ELR (cell line): ENCODE measurements at regions not wholly inside any gene's neighbourhood (a gene's known extent, or its start where the extent isn't known, plus 50 kb on each side); places are given as distances from the start of the nearest gene placed in this dataset.

Experiments
- DNase-seq: peaks from one replicate; pipeline ENCODE4 v3.0.0-alpha.2; 2015; ENCODE audit warnings: low read depth

DNA sequence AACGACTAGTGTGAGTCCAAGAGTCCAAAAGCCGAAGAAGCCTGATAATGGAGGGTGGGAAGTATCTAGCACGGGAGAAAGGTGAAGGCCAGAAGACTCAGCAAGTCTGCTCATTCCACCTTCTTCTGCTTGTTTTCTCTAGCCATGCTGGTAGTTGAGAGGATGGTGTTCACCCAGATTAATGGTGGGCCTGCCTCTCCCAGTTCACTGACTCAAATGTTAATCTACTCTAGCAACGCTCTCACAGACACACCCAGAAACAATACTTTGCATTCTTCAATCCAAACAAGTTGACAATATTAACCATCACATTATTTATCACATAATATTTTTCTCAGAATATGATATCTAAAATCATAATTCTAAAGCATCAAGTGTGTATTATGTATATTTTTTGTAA lies 1055.1 kb upstream of the PCDH10 start:
- DNase-seq: no peak

DNA sequence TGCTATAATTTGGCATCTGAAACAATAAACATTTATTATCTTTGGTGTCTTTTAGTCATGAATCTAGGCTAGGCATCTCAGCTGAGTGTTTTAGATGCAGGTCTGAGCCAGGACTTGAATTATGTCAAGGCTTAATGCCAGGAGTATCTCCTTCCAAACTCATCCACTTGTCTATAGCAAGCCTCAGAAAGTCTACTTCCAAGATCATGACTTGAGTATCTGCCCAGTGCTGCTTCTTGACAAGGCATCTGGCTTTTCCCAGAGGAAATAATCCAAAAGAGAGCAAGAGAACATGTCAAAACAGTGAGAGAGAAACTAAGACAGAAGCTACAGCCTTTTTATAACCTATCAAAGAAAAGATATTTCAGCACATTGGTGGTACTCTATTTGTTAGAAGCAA lies 1052.1 kb upstream of the PCDH10 start:
- DNase-seq: no peak

DNA sequence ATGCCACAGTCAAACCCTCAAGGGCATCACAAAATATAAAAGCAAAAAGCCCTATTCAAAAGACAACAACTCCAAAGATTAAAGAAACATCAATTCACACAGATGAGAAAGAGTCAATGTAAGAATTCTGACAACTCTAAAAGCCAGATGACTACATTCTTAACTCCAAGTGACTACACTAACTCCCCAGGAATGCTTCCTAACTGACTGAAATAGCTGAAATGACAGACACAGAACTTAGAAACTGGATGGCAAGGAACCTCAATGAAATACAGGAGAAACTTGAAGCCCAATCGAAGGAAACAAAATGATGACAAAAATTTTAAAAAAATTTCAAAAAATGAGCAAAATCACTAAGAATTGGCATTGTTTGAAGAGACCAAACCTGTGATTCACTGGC lies 1047.6 kb upstream of the PCDH10 start:
- DNase-seq: peak; percentile 58

DNA sequence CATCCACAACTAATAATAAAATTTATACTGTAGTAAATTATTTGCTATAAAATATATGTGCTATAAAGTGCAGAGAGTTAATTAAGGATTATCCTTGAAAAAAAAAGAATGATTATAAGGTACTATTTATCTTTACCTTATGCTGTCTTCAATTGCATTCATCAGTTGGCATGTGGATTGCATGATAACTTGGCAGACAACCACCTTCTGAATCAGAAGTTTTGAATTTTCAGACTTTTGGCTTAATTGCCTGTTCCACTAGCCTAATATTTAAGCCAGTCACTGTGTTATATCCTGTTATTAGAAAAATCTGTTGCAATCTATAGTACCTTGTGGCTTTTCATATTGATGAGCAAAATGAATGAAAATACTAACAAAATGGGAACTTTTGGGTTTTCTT lies 1040.3 kb upstream of the PCDH10 start:
- DNase-seq: peak; percentile 50

DNA sequence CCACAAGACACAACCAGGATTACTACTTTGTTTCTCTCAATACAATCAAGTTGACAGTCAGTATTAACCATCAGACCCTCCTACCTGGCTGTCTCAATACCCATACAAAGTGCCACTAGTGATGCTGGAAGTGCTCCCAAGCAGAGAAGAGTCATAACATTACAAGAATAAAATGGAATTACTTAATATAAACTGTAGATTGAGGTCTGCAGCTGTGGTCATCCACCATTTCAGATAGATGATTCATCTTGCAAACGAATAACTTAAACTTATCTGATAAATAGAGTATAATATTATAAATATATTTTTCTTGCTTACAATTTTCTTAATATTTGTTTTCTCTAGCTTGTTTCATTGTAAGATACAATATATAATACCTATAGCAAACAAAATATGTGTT lies 1034.2 kb upstream of the PCDH10 start:
- DNase-seq: peak; percentile 25

DNA sequence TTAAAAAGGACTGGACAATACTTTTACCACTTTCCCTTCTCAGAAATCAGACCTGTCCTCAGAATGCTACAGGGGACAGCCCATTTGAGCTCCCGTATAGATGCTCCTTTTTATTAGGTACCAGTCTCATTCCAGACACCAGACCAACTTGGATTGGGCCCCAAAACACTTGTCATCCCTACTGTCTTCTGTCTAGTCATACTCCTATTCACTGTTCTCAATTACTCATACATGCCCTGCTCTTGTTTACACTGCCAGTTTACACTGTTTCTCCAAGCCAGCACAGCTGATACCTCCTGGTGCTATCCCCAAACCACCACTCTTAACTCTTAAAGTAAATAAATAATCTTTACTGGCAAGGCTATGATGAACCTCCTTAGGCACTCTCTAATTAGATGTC lies 1026.4 kb upstream of the PCDH10 start:
- peak; percentile 19 for DNase-seq

DNA sequence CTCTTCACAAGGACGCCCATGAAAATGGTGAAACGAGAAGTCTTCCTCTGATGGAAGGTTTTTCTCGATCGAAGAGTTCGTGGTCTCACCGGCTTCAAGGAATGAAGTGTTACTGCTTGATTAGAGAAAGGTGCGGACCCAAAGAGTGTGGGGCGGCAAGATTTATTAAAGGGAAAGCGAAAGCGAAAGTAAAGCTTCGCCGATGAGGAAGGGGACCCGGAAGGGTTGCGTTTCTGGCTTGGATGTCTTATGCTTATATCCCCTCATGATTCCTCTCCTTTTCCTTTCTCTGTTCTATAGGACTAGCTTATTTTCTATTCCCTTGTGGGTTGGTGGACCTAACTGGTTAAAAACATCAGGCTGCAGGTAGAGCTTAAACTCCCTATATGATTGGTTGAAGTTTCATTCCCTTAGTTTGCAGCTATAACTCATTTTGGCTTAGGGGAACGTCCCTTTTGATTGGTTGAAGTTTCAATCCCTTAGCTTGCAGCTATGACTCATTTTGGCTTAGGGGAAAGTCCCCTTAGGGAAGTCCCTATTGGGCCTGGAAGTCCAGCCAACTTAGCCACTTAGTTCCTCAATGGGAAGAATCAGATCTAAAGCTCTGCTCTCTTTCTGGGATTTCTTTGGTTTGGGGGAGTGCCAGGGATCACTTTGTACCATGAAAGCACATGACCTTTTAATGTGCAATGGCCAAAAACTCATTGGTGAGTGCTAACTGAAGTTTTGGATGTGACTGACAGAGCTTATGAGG lies 1025.0 kb upstream of the PCDH10 start:
- DNase-seq: peak; percentile 5

DNA sequence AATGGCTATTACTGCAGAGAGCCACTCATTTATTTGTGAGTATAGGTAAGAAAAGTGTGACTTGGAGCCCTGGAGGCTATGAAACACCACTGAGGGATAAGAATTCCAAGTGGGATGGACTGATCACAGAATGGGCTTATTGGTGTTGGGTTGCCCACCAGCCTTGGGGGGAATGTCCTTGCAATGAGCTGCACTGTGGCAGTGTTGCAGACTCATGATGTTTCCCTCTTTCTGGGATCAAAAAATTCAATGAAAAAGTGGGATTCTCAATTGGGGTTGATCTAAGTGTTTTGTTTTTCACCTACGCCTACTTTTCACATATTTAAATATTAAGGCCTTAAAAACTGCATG lies 1024.5 kb upstream of the PCDH10 start:
- DNase-seq: no peak

DNA sequence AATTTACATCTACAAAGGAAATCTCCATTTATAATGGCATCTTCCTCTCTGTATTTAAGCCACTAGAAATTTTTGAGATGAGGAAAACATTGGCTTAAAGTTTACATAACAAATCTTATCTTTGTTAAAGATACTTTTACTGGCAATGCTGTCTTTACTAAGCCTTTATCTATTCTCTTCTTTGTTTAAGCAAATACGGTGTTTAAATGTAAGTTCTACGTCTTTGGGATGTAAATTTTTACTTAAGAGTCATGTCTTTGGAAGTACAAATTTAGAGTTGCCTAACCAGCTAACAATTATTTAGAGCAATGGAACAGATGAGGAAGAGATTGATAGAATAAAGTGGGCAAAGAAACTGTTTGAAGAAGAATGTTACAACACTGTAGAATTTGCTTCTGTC lies 1024.0 kb upstream of the PCDH10 start:
- DNase-seq: no peak

DNA sequence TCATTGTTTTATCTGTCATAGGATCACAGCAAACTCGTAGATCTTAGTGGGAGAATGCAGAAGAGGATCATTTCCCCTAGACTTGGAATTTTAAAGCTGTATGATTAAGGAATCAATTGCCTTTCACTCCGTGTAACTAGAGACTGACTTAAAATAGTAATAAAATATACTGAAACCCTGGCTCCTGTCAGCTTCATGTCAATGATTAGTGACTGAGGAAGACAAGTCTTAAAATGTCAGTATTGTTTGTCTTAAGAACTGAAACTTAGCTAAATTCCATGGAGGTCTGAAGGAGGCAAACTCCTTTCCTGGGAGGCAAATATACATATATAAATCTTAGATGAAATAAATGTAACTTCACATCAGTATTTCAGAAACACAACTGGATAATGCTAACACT lies 1016.7 kb upstream of the PCDH10 start:
- no peak for DNase-seq

DNA sequence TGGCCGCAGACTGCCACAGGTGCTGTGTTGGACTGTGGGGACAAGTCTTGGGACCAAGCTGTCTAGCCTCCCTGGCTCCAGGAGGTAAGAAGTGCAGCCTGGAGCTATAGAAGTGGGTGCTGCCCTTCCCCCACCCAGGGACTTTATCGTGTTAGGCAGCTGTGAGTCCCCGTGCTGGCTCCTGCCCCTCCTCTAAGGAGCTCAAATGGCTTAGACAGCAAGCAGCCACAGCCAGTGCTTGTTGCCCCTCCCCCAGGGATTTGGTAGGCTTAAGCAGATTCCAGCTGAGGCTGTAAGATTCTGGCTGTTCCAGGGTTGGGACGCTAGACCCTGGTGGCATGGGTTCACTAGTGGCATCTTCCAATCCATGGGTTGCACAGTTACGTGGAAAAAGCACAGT lies 979.4 kb upstream of the PCDH10 start:
- no peak for DNase-seq

DNA sequence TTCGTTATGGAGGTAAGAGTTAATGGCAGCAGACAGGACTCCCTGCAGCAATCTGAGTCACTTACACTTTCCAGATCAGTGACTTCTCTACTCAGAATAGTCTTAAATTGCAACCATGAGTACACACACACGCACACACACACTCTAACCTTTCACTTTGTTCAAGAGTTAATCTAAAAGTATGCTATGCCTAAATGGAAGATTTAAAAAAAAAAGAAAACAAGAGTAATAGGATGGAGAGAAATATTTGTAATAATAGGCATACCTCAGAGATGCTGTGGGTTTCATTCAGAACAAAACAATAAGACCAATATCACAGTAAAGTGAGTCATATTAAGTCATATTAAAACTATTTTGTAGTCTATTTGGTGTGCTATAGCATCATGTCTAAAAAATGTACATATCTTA lies 969.1 kb upstream of the PCDH10 start:
- peak; percentile 82 for DNase-seq

DNA sequence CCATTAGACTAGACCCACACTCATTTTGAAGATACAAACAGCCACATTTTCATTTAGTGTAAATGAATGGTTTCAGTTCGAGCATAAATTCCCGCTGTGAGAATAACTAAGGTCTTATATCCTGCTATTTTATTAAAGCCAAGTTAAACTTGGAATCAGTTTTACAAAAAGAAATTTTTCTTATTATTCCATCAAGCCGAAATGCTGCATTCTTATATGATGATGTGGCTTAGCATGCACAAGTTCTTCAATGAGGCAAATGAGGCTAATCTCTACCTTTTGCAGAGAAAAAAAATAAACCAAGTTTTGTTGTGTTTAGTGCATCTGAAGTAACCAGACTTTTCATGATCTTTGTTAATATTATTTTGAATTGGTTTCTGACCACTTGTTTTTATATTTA lies 953.9 kb upstream of the PCDH10 start:
- peak; percentile 37 for DNase-seq

DNA sequence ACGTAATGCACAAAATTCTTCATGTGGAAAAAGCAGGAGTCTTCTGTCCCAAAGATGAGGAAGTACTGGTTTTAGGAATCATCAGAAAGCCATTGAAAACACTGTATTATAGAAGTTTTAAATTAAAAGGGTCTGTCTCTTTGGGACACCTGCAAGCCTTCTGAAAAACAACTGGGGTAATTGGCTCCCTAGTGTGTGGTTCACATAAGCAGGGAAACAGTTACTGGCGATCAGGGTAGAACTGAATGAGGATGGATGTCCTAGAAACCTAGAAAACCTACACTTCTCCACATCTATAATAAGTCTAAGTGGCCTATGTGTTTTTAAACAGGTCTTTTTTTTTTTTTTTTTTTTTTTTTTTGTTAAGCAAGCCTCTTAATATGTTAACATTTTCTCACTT lies 945.5 kb upstream of the PCDH10 start:
- no peak for DNase-seq

DNA sequence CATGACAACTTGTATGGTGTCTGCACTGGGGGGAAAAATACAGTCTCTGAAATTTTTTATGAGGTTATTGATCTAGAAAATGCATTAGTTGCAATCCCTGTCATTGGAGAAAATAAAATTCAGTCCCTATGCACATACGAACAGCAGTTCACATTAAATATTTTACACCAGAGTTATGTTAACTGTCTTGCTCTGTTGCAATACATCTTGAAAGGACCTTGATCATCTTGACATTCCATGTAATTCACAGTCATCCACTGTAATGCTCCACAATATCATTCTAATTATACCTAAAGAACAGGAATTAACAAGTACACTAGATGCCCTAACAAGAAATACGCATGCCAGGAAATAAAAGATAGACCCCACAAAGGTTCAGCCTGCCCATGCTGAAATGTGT lies 934.6 kb upstream of the PCDH10 start:
- DNase-seq: no peak

DNA sequence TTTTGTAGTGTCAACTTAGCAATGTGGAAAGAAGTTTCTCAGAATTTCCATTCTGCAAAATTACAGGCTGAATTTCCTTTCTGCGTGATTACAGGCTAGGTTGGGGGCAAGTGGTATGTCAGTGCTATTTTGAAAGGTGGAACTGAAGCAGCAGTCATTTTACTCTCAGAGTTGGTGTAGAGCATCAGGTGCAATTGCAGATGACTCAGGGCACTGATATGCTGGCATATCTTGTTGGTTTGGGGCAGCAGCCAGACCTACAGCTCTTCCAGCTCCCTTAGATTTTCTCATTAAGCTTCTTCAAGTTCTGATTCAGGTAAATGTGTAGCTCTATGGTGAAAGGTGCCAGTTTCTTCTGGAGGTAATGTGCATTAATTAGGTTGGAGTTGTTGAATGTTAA lies 930.7 kb upstream of the PCDH10 start:
- peak; percentile 25 for DNase-seq

DNA sequence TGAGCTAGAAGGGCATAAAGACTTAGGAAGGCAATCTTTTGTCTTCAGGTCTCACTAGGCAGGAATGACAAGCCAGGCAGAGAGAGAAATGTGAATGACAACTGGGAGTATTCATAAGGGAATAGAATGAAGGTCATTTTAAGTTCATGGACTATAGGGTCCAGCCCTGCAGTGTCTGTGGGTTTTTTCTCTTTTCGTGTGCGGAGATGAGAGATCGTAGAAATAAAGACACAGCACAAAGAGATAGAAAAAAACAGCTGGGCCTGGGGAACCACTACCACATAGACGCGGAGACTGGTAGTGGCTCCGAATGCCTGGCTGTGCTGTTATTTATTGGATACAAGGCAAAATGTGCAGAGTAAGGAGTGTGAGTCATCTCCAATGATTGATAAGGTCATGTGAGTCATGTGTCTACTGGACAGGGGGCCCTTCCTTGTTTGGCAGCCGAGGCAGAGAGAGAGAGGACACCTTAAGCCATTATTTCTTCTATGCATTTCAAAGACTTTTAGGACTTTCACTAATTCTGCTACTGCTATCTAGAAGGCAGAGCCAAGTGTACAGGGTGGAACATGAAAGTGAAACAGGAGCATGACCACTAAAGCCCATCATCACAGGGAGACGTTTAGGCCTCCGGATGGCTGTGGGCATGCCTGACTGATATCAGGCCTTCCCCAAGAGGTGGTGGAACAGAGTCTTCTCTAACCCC lies 921.8 kb upstream of the PCDH10 start:
- DNase-seq: no peak

DNA sequence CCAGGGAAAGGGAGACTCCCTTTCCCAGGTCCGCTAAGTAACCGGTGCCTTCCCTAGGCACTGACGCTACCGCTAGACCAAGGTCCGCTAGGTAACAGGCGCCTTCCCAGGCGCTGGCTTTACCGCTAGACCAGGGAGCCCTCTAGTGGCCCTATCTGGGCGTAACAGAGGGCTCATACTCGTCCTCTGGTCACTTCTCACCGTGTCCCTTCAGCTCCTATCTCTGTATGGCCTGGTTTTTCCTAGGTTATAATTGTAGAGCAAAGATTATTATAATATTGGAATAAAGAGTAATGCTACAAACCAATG lies 921.3 kb upstream of the PCDH10 start:
- DNase-seq: peak; percentile 15

DNA sequence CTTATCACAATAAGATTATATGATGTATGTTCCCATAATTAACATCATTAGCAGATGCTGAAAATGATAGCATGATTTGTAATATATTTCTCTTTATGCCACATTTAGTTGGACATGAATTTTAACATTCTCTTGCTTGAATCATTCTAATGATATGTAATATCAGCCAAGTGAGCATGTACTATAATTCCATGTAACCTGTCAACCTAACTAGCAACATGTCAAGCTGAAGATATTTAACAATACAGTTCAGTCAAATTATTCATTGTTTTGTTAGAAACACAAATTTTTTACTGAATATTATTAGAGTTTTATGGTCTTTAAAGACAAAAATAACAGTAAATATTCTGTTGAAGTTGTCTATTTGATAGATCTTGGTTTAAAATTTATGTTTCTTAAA lies 920.4 kb upstream of the PCDH10 start:
- DNase-seq: no peak

DNA sequence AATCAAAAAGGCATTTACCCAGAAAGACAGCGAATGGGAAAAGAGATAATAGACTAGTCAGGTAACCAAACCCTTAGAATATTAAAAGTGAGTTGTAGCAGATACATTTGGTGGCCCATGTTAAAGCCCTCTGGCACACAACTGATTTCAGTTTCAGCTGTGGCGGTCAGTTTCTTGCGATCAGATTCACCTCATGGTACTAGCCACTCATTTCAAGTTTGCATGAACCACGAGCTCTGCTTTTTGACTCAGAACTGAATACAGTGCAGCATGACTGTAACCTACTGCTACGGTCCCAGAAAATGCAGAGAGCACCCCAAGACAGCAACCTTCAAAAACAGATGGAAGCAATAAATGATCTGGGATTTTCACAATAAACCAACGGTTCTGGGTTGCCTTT lies 919.1 kb upstream of the PCDH10 start:
- no peak for DNase-seq

DNA sequence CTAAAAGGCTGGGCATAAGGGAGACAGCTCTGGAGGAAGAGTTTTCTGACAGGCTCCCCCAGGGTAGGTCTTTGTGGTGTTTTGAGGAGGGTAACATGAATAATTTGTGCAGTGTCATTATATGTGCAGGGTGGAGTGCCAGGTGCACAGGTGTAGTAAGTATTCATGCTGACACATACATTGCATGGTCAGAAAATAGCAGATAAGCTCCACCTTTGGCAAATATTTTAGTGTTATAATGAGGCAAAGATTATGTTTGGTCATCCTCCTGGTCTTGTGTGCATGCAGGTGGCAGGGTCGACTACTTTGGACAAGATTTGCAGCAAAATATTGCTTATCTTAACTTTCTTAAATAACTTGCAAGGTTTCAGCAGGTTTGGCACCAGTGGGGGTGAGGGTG lies 910.4 kb upstream of the PCDH10 start:
- no peak for DNase-seq

DNA sequence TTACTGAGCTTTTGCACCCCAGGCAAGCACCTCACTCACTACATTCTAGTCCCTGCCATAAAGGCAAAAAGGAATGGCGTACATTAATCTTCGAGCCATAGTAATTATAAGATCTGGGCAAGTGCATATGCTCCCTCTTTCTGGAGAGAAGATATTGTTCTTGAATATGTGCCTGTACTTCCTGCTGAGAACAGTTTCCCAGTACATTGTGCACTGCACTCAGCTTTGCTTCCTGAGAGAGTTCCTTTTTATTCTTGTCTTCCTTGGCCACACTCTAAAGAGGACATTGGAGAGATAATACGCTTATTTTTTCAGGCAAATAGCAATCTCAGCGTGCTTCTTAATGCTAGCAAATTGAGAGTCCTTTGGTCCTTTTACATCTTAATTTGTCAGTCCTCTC lies 909.0 kb upstream of the PCDH10 start:
- DNase-seq: no peak

DNA sequence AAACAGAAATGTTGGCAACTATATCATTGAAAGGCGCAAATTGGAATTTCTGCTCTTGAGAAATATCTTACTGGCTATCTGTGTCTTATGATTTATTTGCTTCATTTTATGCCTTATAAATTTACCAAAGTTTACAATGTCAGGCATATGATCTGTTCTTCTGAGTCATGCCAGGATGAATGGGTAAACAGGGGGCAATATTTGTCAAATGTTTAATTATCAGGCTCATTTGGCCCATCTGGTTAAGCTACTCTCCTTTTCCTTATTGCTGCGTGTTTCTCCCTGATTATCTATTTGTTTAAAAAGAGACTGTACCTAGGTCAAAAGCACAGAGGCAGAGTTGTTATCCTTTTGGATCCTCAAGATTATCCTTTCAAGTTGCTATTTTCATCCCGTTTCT lies 903.8 kb upstream of the PCDH10 start:
- DNase-seq: no peak

DNA sequence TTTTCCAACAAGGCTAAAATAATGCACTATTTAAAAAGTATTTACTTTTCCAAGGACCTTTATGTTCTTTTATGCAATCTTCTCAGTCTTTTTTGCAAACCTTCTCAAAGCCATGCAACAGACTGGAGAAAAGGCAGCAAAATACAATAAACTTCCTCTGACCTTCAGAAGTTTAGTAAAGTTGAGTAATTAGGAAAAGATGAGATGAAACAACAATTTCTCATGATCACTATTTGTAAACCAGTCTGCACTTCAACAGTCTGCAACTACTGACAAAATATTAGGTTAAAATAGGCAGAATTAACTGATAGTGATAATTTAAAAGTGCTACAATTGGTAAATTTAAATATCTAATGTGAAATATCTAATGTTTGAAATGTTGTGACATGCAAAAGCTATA lies 884.9 kb upstream of the PCDH10 start:
- no peak for DNase-seq
